ENCODE measurements at regions not wholly inside any gene's neighbourhood (a gene's known extent, or its start where the extent isn't known, plus 50 kb on each side); places are given as distances from the start of the nearest gene placed in this dataset.

DNA sequence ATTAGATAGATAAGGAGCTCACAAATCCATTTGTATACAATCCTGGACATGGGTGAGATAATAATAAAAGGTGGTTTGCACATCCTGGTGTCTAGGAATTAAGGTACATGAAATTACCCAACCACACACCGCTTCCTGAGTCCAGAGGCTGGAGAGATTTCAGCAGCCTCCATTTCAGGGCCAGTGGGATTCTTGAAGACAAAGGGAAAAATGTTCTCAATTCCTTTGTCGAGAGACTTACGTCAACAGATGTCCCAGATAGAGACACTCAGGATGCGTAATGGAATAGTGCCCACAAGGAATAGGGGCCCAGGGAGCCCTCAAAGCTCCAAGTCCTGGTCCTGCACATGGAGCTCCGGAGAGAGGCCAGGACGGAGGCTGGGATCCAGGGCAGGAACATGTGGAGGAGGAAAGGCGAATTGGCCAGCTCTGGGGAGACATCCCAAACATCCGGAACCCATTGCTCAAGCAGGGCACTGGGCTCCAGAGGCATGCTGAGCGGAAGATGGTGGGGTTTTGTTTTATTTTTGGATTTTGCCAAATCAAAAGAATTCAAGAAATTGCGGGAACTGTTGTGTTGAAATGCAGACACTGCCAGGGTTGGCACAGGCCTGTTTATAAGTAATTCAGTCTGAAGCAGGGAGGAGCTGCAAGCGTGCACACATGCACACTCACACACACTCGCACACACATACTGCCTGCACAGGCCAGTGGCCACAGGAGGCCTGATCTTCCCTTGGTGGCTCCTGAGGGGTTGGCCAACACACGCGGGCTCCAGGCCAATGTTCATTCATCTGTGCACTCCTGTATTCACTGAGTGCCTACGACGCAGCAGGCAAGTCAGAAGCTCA, 97.2 kb downstream of the NOG start:
- H3K9me3 ChIP-seq, result no peaks in the 10 kb centered on the region
- DNase-seq, result no peak

DNA sequence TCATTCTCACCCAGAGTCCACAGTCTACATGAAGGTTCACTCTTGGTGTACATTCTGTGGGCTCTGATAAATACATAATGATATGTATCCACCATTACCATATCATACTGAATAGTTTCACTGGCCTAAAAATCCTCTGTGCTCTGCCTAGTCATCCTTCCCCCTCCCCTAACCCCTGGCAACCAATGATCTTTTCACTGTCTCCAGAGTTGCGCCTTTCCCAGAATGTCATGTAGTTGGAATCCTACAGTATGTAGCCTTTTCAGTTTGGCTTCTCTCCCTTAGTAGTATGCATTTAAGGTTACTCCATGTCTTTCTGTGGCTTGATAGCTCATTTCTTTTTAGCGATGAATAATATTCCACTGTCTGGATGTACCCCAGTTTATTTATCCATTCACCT, 101.3 kb downstream of the NOG start:
- Histone ChIP-seq H3K36me3 (no peaks in the 10 kb centered on the region), H3K4me1 (ENCODE audit: insufficient read depth) (no peaks in the 10 kb centered on the region), H3K27me3 (no peaks in the 10 kb centered on the region), H3K27ac (no peak overlapping the region), H3K9me3 (no peaks in the 10 kb centered on the region), H3K4me3 (no peak overlapping the region)
- 94 to 95% (median 95%) methylated on average over 2 of the region's 2 CpGs for WGBS, 3 donors
- intact Hi-C loops (cut with DNase I), result no loop called here
- TF ChIP-seq POLR2A (IDR thresholded peaks at IDR 0.05), result no peak
- TF ChIP-seq, protein P1, sequence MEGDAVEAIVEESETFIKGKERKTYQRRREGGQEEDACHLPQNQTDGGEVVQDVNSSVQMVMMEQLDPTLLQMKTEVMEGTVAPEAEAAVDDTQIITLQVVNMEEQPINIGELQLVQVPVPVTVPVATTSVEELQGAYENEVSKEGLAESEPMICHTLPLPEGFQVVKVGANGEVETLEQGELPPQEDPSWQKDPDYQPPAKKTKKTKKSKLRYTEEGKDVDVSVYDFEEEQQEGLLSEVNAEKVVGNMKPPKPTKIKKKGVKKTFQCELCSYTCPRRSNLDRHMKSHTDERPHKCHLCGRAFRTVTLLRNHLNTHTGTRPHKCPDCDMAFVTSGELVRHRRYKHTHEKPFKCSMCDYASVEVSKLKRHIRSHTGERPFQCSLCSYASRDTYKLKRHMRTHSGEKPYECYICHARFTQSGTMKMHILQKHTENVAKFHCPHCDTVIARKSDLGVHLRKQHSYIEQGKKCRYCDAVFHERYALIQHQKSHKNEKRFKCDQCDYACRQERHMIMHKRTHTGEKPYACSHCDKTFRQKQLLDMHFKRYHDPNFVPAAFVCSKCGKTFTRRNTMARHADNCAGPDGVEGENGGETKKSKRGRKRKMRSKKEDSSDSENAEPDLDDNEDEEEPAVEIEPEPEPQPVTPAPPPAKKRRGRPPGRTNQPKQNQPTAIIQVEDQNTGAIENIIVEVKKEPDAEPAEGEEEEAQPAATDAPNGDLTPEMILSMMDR (IDR thresholded peaks at IDR 0.05), result no peak
- no peak for TF ChIP-seq EP300 (IDR thresholded peaks at IDR 0.05)
- DNase-seq, result no peak

More for the DNA sequence above, 97.2 kb downstream of the NOG start:
- intact Hi-C loops (cut with DNase I), result no loop called here
- no peaks in the 10 kb centered on the region for H3K4me1 ChIP-seq (ENCODE audit: insufficient read depth)
- H3K27me3 ChIP-seq, result no peaks in the 10 kb centered on the region
- no peak overlapping the region for H3K27ac ChIP-seq
- H3K36me3 ChIP-seq, result no peaks in the 10 kb centered on the region
- 85 to 89% (median 89%) methylated on average over 16 of the region's 16 CpGs for WGBS, 3 donors
- TF ChIP-seq EP300 (IDR thresholded peaks at IDR 0.05), result no peak
- no peak for TF ChIP-seq POLR2A (IDR thresholded peaks at IDR 0.05)
- TF ChIP-seq, protein P1 (IDR thresholded peaks at IDR 0.05), result no peak
- no peak overlapping the region for H3K4me3 ChIP-seq

- Histone ChIP-seq H3K27me3 (no peaks in the 10 kb centered on the region), H3K27ac (no peak overlapping the region), H3K4me3 (no peak overlapping the region), H3K36me3 (no peaks in the 10 kb centered on the region), H3K4me1 (ENCODE audit: insufficient read depth) (no peaks in the 10 kb centered on the region), H3K9me3 (no peaks in the 10 kb centered on the region)
- TF ChIP-seq, protein P1 (IDR thresholded peaks at IDR 0.05), result no peak
- no peak for TF ChIP-seq EP300 (IDR thresholded peaks at IDR 0.05)
- no peak for TF ChIP-seq POLR2A (IDR thresholded peaks at IDR 0.05)
- intact Hi-C loops (cut with DNase I), result no loop called here
- no peak for DNase-seq
- WGBS, 3 donors, result 26 to 37% (median 34%) methylated on average over 4 of the region's 4 CpGs
Measured at GRCh38 chr17:56697190-56697589, 103.7 kb downstream of the NOG start.

DNA sequence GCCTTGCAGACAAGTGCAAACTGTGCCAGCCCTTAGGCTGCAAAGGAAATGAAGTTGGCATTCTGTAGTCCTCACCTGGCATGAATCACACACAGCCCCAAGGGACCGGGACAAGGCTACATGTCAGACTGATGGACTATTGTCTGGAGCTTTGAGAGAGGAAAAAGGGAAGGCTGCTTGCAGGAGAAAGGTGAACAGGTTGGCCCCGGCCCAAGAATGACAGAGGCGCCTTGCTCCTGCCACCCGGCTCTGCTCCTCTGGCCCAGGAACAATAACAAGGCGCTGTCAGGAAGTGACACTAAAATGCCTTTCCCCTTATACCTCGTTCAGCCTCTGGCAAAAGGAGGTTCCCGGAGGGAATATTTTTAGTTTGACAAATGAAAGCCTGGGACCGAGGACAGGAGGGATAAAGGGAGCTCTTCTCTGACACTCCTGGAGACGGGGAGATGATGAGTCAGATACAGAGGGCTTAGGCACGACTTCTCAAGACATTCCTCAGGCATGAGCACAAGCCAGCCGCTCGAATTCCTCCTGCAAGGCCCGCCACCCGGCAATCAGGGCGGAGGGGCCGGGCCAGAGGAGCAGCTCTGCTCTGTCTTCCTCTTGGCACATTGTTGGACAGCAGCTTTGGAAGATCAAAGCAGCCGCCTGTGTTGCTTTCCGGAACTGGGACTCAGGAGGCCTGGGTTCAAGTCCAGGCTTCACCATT, 105.8 kb downstream of the NOG start:
- Histone ChIP-seq H3K36me3 (no peaks in the 10 kb centered on the region), H3K4me3 (no peak overlapping the region), H3K27ac (no peak overlapping the region), H3K9me3 (no peaks in the 10 kb centered on the region), H3K4me1 (ENCODE audit: insufficient read depth) (no peaks in the 10 kb centered on the region), H3K27me3 (no peaks in the 10 kb centered on the region)
- WGBS, 3 donors, result 11 to 13% (median 12%) methylated on average over 18 of the region's 18 CpGs
- DNase-seq, result no peak
- intact Hi-C loops (cut with DNase I), result no loop called here
- TF ChIP-seq POLR2A (IDR thresholded peaks at IDR 0.05), result no peak
- TF ChIP-seq, protein P1 (IDR thresholded peaks at IDR 0.05), result no peak
- no peak for TF ChIP-seq EP300 (IDR thresholded peaks at IDR 0.05)

All from ovary (tissue), 7 donors.